ENCODE measurements at regions not wholly inside any gene's neighbourhood (a gene's known extent, or its start where the extent isn't known, plus 50 kb on each side); places are given as distances from the start of the nearest gene placed in this dataset.

DNA sequence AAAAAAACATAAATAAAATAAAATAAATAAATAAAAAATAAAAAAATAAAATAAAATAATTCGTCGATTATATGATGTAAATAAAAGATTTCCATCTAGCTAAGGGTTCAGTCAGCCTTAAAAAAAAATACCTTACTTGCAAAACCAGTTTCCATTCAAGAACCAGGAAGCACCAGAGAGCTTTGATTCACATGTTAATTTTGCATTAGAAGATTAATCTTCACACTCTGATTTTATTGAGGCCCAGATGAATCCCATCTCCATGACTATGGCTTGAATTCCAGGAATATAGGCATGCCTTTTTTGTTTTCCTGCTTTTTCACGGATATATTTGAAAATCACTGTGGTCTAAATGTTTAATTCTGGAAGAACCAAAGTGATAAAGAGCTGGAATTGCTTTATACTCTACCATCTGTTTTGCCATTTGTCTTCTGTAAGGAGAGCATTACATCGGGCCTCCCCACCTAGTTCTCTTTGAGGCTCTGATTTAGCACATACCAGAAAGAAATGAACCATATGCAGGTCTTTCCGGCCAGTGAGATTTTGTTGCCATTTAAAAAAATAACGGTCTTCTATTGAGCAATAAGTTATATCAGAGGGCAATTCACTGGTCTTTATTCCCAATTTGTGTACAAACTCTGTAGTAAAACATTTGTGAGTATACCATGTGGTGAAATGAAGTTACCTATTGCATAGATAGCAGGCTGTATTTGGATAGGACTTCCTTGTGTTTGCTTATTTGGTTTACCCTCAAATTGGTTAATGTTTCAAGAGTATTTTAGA lies 175.5 kb downstream of the AEBP2 start:
- TF ChIP-seq, protein P1, sequence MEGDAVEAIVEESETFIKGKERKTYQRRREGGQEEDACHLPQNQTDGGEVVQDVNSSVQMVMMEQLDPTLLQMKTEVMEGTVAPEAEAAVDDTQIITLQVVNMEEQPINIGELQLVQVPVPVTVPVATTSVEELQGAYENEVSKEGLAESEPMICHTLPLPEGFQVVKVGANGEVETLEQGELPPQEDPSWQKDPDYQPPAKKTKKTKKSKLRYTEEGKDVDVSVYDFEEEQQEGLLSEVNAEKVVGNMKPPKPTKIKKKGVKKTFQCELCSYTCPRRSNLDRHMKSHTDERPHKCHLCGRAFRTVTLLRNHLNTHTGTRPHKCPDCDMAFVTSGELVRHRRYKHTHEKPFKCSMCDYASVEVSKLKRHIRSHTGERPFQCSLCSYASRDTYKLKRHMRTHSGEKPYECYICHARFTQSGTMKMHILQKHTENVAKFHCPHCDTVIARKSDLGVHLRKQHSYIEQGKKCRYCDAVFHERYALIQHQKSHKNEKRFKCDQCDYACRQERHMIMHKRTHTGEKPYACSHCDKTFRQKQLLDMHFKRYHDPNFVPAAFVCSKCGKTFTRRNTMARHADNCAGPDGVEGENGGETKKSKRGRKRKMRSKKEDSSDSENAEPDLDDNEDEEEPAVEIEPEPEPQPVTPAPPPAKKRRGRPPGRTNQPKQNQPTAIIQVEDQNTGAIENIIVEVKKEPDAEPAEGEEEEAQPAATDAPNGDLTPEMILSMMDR (IDR thresholded peaks at IDR 0.05) = no peak
- TF ChIP-seq POLR2A (IDR thresholded peaks at IDR 0.05) = no peak
